Omental fat pad (tissue), 3 donors: ENCODE measurements at regions not wholly inside any gene's neighbourhood (a gene's known extent, or its start where the extent isn't known, plus 50 kb on each side); places are given as distances from the start of the nearest gene placed in this dataset.
"Not testable (repeated sequence)": the region's sequence is repeated elsewhere in the genome, so short reads cannot be mapped to it uniquely, and the experiment has no call there.

Experiments used
- ATAC-seq: fragments of 150-250 bp; one replicate; pipeline ENCODE4 v1.9.1; 2016; ENCODE audit warnings: mild to moderate bottlenecking, moderate library complexity; ENCODE audit not compliant: low FRiP score
- DNase-seq: peaks from one replicate; pipeline ENCODE4 v3.0.0-alpha.2; 2019; ENCODE audit warnings: low spot score
- TF ChIP-seq, protein P1 (sequence below), 3 donors: fragments of 450-650 bp; IDR thresholded peaks; one replicate each; pipeline ENCODE4 v1.5.1; 2016 to 2017; ENCODE audit warnings: antibody characterized with exemption in 3 of 3, mild to moderate bottlenecking in 3 of 3, moderate library complexity in 2 of 3

GRCh38 chr14:22380571-22381407 lies 208.2 kb downstream of the DAD1 start:
- TF ChIP-seq, protein P1, sequence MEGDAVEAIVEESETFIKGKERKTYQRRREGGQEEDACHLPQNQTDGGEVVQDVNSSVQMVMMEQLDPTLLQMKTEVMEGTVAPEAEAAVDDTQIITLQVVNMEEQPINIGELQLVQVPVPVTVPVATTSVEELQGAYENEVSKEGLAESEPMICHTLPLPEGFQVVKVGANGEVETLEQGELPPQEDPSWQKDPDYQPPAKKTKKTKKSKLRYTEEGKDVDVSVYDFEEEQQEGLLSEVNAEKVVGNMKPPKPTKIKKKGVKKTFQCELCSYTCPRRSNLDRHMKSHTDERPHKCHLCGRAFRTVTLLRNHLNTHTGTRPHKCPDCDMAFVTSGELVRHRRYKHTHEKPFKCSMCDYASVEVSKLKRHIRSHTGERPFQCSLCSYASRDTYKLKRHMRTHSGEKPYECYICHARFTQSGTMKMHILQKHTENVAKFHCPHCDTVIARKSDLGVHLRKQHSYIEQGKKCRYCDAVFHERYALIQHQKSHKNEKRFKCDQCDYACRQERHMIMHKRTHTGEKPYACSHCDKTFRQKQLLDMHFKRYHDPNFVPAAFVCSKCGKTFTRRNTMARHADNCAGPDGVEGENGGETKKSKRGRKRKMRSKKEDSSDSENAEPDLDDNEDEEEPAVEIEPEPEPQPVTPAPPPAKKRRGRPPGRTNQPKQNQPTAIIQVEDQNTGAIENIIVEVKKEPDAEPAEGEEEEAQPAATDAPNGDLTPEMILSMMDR (IDR thresholded peaks at IDR 0.05), result no peak
- DNase-seq (no peak), ATAC-seq (no peak)

- TF ChIP-seq, protein P1 (IDR thresholded peaks at IDR 0.05), result no peak
- DNase-seq (no peak), ATAC-seq (no peak)
Measured at GRCh38 chr14:22379727-22380126, 209.3 kb downstream of the DAD1 start.

- ATAC-seq (no peak), DNase-seq (no peak)
- TF ChIP-seq, protein P1 (IDR thresholded peaks at IDR 0.05), result no peak
Measured at GRCh38 chr14:22378181-22378580, 210.8 kb downstream of the DAD1 start.

DNA sequence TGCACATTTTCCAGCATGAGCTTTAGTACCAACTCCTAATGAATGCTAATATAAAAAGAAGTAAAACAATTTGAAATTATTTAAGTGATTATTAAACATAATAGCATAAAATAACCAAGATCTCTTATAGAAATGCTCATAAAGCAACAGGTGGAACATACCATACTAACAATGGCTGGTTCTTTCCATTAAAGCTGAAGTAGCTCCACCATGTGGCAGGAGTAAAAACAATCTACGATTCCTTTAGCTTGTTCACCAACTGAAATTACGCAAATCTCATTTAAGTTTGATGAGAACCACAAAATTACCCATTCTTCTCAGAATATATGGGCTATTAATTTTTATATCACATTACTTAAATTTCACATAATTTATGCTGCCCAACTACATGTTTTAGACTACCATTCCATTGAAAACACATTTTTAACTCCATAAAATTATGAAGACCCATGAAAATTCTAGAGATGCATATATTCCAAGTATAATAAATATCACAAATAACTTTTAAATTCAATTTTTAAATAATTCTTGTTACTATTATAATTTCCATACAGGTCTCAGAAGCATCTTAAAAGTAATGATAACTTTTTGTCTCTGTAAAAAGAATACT lies 213.6 kb downstream of the DAD1 start:
- no peak for DNase-seq
- ATAC-seq, result no peak
- TF ChIP-seq, protein P1 (IDR thresholded peaks at IDR 0.05), result no peak

GRCh38 chr14:22370084-22370847 lies 218.8 kb downstream of the DAD1 start:
- ATAC-seq (peak; percentile 84), DNase-seq (no peak)
- TF ChIP-seq, protein P1 (IDR thresholded peaks at IDR 0.05), result no peak

DNA sequence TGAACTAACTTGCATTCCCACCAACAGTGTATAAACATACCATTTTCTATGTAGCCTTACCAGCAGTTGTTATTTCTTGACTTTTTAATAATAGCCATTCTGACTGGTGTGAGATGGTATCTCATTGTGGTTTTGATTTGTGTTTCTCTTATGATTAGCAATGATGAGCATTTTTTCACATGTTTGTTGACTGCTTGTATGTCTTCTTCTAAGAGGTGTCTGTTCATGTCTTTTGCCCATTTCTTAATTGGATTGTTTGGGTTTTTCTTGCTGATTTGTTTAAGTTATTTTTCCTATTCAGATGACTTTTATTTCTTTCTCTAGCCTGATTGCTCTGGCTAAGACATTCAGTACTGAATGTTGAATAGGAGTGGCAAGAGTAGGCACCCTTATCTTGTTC lies 230.3 kb downstream of the DAD1 start:
- ATAC-seq (no peak), DNase-seq (no peak)
- TF ChIP-seq, protein P1 (IDR thresholded peaks at IDR 0.05), result no peak

GRCh38 chr14:22349281-22349680 lies 239.7 kb downstream of the DAD1 start:
- DNase-seq, ATAC-seq: not testable (repeated sequence)
